ENCODE measurements at regions not wholly inside any gene's neighbourhood (a gene's known extent, or its start where the extent isn't known, plus 50 kb on each side); places are given as distances from the start of the nearest gene placed in this dataset.

- WGBS, 2 donors = 76 to 77% methylated on average over 4 of the region's 4 CpGs
- intact Hi-C loops (cut with DNase I; ENCODE audit: low total_unique reads) = no loop called here
- no peaks in the 10 kb centered on the region for H3K9me3 ChIP-seq
- no peaks in the 10 kb centered on the region for H3K4me1 ChIP-seq
- H3K4me3 ChIP-seq = no peak overlapping the region
- no peak overlapping the region for H3K27ac ChIP-seq
- DNase-seq = no peak
- no peak for TF ChIP-seq CTCF (IDR thresholded peaks at IDR 0.05)
- TF ChIP-seq POLR2A (IDR thresholded peaks at IDR 0.05) = no peak
- no peaks in the 10 kb centered on the region for H3K27me3 ChIP-seq
- H3K36me3 ChIP-seq (ENCODE audit: low read depth, missing control alignments) = no peaks in the 10 kb centered on the region
Measured at GRCh38 chrX:30153881-30154260, 61.5 kb upstream of the MAGEB2 start.

GRCh38 chrX:30156009-30156408, 59.4 kb upstream of the MAGEB2 start:
- H3K4me3 ChIP-seq = no peak overlapping the region
- TF ChIP-seq CTCF (IDR thresholded peaks at IDR 0.05) (no peak), POLR2A (IDR thresholded peaks at IDR 0.05) (no peak)
- no peaks in the 10 kb centered on the region for H3K36me3 ChIP-seq (ENCODE audit: low read depth, missing control alignments)
- no peaks in the 10 kb centered on the region for H3K27me3 ChIP-seq
- WGBS, 2 donors = 80 to 83% methylated on average over 2 of the region's 2 CpGs
- intact Hi-C loops (cut with DNase I; ENCODE audit: low total_unique reads) = no loop called here
- no peak for DNase-seq
- no peaks in the 10 kb centered on the region for H3K9me3 ChIP-seq
- no peak overlapping the region for H3K27ac ChIP-seq
- H3K4me1 ChIP-seq = no peaks in the 10 kb centered on the region

- H3K27me3 ChIP-seq = no peaks in the 10 kb centered on the region
- H3K36me3 ChIP-seq (ENCODE audit: low read depth, missing control alignments) = no peaks in the 10 kb centered on the region
- intact Hi-C loops (cut with DNase I; ENCODE audit: low total_unique reads) = no loop called here
- H3K4me3 ChIP-seq = no peak overlapping the region
- 38 to 53% methylated on average over 4 of the region's 4 CpGs for WGBS, 2 donors
- TF ChIP-seq CTCF (IDR thresholded peaks at IDR 0.05) = no peak
- TF ChIP-seq POLR2A (IDR thresholded peaks at IDR 0.05) = no peak
- DNase-seq = no peak
- no peaks in the 10 kb centered on the region for H3K4me1 ChIP-seq
- H3K27ac ChIP-seq = no peak overlapping the region
- H3K9me3 ChIP-seq = no peaks in the 10 kb centered on the region
Measured at GRCh38 chrX:30156880-30157560, 58.3 kb upstream of the MAGEB2 start.

GRCh38 chrX:30161043-30161442, 54.3 kb upstream of the MAGEB2 start:
- TF ChIP-seq POLR2A (IDR thresholded peaks at IDR 0.05) = no peak
- TF ChIP-seq CTCF (IDR thresholded peaks at IDR 0.05) = no peak
- intact Hi-C loops (cut with DNase I; ENCODE audit: low total_unique reads) = no loop called here
- Histone ChIP-seq H3K4me3 (no peak overlapping the region), H3K36me3 (ENCODE audit: low read depth, missing control alignments) (no peaks in the 10 kb centered on the region), H3K9me3 (no peaks in the 10 kb centered on the region), H3K27ac (no peak overlapping the region), H3K27me3 (no peaks in the 10 kb centered on the region), H3K4me1 (no peaks in the 10 kb centered on the region)
- DNase-seq = no peak
- WGBS, 2 donors = 74 to 80% methylated on average over 3 of the region's 3 CpGs
